IMR-90 (cell line): ENCODE measurements at regions not wholly inside any gene's neighbourhood (a gene's known extent, or its start where the extent isn't known, plus 50 kb on each side); places are given as distances from the start of the nearest gene placed in this dataset.

ENCODE experiments used
- ATAC-seq: fragments of 200-7000 bp; cut with Tn5 transposase; 2 replicates; pipeline ENCODE4 v1.9.1; 2020; ENCODE audit warnings: low read depth, mild to moderate bottlenecking, moderate library complexity
- BruUV-seq: library from RNA; stranded (reverse); fragments of 400-500 nt; replicated peaks from 2 replicates; lab custom pipeline; 2021; lab: Mats Ljungman, UMichigan
- CTCF ChIA-PET: fragments of 300-600 bp; formaldehyde crosslinking; extraction: SDS; loops from one replicate; lab custom pipeline; 2021; ENCODE audit warnings: antibody characterized with exemption; lab: Yijun Ruan, JAX
- POLR2A ChIA-PET: fragments of 300-600 bp; sonication (Branson Sonifier 250); formaldehyde crosslinking; loops from one replicate; lab custom pipeline; 2022; ENCODE audit warnings: antibody characterized with exemption; ENCODE audit not compliant: unreplicated experiment; lab: Charles Lee
- DNase-seq: peaks from one replicate; pipeline ENCODE4 v3.0.0; 2013
- H2AFZ ChIP-seq: replicated peaks from 2 replicates; pipeline ENCODE3; 2013; ENCODE audit warnings: low read length, mild to moderate bottlenecking; ENCODE audit not compliant: poor library complexity
- H2AK5ac ChIP-seq: 2 replicates; pipeline ENCODE4 v1.6.1; 2013; ENCODE audit warnings: low read depth, low read length, inconsistent platforms
- H2AK9ac ChIP-seq: replicated peaks from 2 replicates; pipeline ENCODE3; 2013; ENCODE audit warnings: mild to moderate bottlenecking, low read depth, low read length, moderate library complexity; ENCODE audit not compliant: poor library complexity
- H2BK120ac ChIP-seq: 2 replicates; pipeline ENCODE4 v1.6.1; 2013; ENCODE audit warnings: low read depth, low read length, inconsistent platforms
- H2BK15ac ChIP-seq: 3 replicates; pipeline ENCODE4 v1.6.1; 2013; ENCODE audit warnings: low read depth, low read length, inconsistent platforms
- H2BK20ac ChIP-seq: 2 replicates; pipeline ENCODE4 v1.6.1; 2013; ENCODE audit warnings: low read depth, mild to moderate bottlenecking, inconsistent platforms, low read length, moderate library complexity
- H2BK5ac ChIP-seq: 2 replicates; pipeline ENCODE4 v1.6.1; 2013; ENCODE audit warnings: mild to moderate bottlenecking, low read depth, low read length, inconsistent platforms; ENCODE audit not compliant: poor library complexity, severe bottlenecking
- H3K14ac ChIP-seq: replicated peaks from 2 replicates; pipeline ENCODE4 v1.6.1; 2013; ENCODE audit warnings: low read depth, low read length, inconsistent platforms
- H3K18ac ChIP-seq: 2 replicates; pipeline ENCODE4 v1.6.1; 2013; ENCODE audit warnings: low read depth, low read length, control low read depth
- H3K23ac ChIP-seq: 2 replicates; pipeline ENCODE4 v1.6.1; 2013; ENCODE audit warnings: low read depth, low read length, inconsistent platforms
- H3K27ac ChIP-seq: 2 replicates; pipeline ENCODE4 v1.5.1; 2013; ENCODE audit warnings: mild to moderate bottlenecking, control low read depth, low read length; ENCODE audit not compliant: insufficient read depth
- H3K27me3 ChIP-seq: 2 replicates; pipeline ENCODE4 v1.6.1; 2013; ENCODE audit warnings: low read length; ENCODE audit not compliant: control insufficient read depth, insufficient read depth
- H3K36me3 ChIP-seq: 2 replicates; pipeline ENCODE4 v1.6.1; 2013; ENCODE audit warnings: low read length, mixed read lengths; ENCODE audit not compliant: control insufficient read depth, insufficient read depth
- H3K4ac ChIP-seq: 2 replicates; pipeline ENCODE4 v1.6.1; 2013; ENCODE audit warnings: low read depth, low read length, inconsistent platforms
- H3K4me1 ChIP-seq: 2 replicates; pipeline ENCODE4 v1.6.1; 2013; ENCODE audit warnings: low read length, mixed read lengths; ENCODE audit not compliant: control insufficient read depth, insufficient read depth
- H3K4me2 ChIP-seq: 2 replicates; pipeline ENCODE4 v1.6.1; 2013; ENCODE audit warnings: low read depth, mild to moderate bottlenecking, control low read depth, low read length, moderate library complexity
- H3K4me3 ChIP-seq: 2 replicates; pipeline ENCODE4 v1.5.1; 2013; ENCODE audit warnings: low read depth, mild to moderate bottlenecking, control low read depth, low read length, moderate library complexity; ENCODE audit not compliant: insufficient read depth
- H3K56ac ChIP-seq: 2 replicates; pipeline ENCODE4 v1.6.1; 2013; ENCODE audit warnings: low read length, inconsistent platforms; ENCODE audit not compliant: insufficient read depth; ENCODE audit errors: extremely low read depth
- H3K79me1 ChIP-seq, 2 experiments: 2 replicates each; pipeline ENCODE4 v1.6.1; 2013; ENCODE audit warnings: low read length in 2 of 2, inconsistent platforms in 1 of 2, low read depth in 1 of 2
- H3K9ac ChIP-seq: 2 replicates; pipeline ENCODE4 v1.6.1; 2013; ENCODE audit warnings: low read depth, low read length, control low read depth
- H3K9me1 ChIP-seq: 2 replicates; pipeline ENCODE4 v1.6.1; 2013; ENCODE audit warnings: low read length, inconsistent platforms; ENCODE audit not compliant: insufficient read depth
- H3K9me3 ChIP-seq: 2 replicates; pipeline ENCODE4 v1.6.1; 2013; ENCODE audit warnings: low read length; ENCODE audit not compliant: control insufficient read depth, insufficient read depth
- H4K20me1 ChIP-seq: 2 replicates; pipeline ENCODE4 v1.6.1; 2013; ENCODE audit warnings: low read length, inconsistent platforms; ENCODE audit not compliant: insufficient read depth
- H4K5ac ChIP-seq: 2 replicates; pipeline ENCODE4 v1.6.1; 2013; ENCODE audit warnings: mild to moderate bottlenecking, low read depth, low read length, control low read depth
- H4K8ac ChIP-seq, 2 experiments: 2 replicates each; pipeline ENCODE4 v1.6.1; 2013; ENCODE audit warnings: low read depth in 2 of 2, low read length in 2 of 2, control low read depth in 1 of 2, inconsistent platforms in 1 of 2
- H4K91ac ChIP-seq: 2 replicates; pipeline ENCODE4 v1.6.1; 2013; ENCODE audit warnings: low read depth, low read length, inconsistent platforms; ENCODE audit not compliant: insufficient read depth
- BHLHE40 ChIP-seq: fragments of 150-350 bp; IDR thresholded peaks from 2 replicates; pipeline ENCODE4 v1.6.1; 2016; ENCODE audit warnings: mild to moderate bottlenecking, low read depth, low read length
- MAFK ChIP-seq: IDR thresholded peaks from 2 replicates; pipeline ENCODE4 v1.6.1; 2012; ENCODE audit warnings: low read depth, low read length, improper control_type of control experiment
- NFE2L2 ChIP-seq: fragments of 150-350 bp; IDR thresholded peaks from 2 replicates; pipeline ENCODE4 v1.6.1; 2016; ENCODE audit warnings: low read depth, mild to moderate bottlenecking, low read length
- RAD21 ChIP-seq: IDR thresholded peaks from 2 replicates; pipeline ENCODE4 v1.6.1; 2012; ENCODE audit warnings: low read length, improper control_type of control experiment
- USF2 ChIP-seq: fragments of 150-350 bp; IDR thresholded peaks from 2 replicates; pipeline ENCODE4 v1.6.1; 2017; ENCODE audit warnings: mild to moderate bottlenecking, antibody characterized with exemption, low read length, low read depth
- WGBS, 2 experiments: methylation state at CpG; one replicate each; pipeline versions ENCODE4 v1.1.5 to v1.1.7; 2013; ENCODE audit warnings: missing lambda C conversion rate in 2 of 2; ENCODE audit not compliant: insufficient read length in 1 of 2; ENCODE audit errors: extremely low coverage in 2 of 2; 5-methylcytosine and 5-hydroxymethylcytosine counted together
- dilution Hi-C: fragments of 300-500 bp; cut with HindIII; formaldehyde crosslinking; loops from one replicate; pipeline ENCODE4 v1.14.3; 2018; ENCODE audit warnings: low sequenced_read_pairs; ENCODE audit not compliant: unreplicated experiment
- in situ Hi-C: fragments of 300-500 bp; cut with MboI; formaldehyde crosslinking; loops from 3 replicates; pipeline ENCODE4 v1.14.3; 2019; ENCODE audit warnings: low sequenced_read_pairs, inconsistent platforms, mixed read lengths
- intact Hi-C: fragments of 100-400 bp; cut with micrococcal nuclease; formaldehyde crosslinking; loops from 2 replicates; pipeline ENCODE4 v1.10.0; 2022

- H3K9me1 ChIP-seq, result no peaks in the 10 kb centered on the region
- dilution Hi-C loops, result no loop called here
- no peak overlapping the region for H3K56ac ChIP-seq
- H2BK5ac ChIP-seq, result no peak overlapping the region
- peaks cover 3% of the 10 kb centered on the region; the same call in 1 of the 2 replicates for H3K9me3 ChIP-seq
- ChIA-PET POLR2A (no interaction called here), CTCF (no interaction called here)
- no peak overlapping the region for H2AFZ ChIP-seq
- no peak for ATAC-seq
- H3K23ac ChIP-seq, result no peak overlapping the region
- H2AK5ac ChIP-seq, result no peak overlapping the region
- DNase-seq, result no peak
- H3K27ac ChIP-seq, result no peak overlapping the region
- H3K4me2 ChIP-seq, result no peak overlapping the region
- no peak overlapping the region for H2BK15ac ChIP-seq
- H3K9ac ChIP-seq, result no peak overlapping the region
- H4K91ac ChIP-seq, result no peak overlapping the region
- H3K79me1 ChIP-seq, result no peaks in the 10 kb centered on the region
- no TSS peak for BruUV-seq
- no peak overlapping the region for H3K18ac ChIP-seq
- H2AK9ac ChIP-seq, result no peak overlapping the region
- no peaks in the 10 kb centered on the region for H3K27me3 ChIP-seq
- no peak overlapping the region for H4K5ac ChIP-seq
- intact Hi-C loops, result no loop called here
- H3K4me1 ChIP-seq, result no peaks in the 10 kb centered on the region
- no peak overlapping the region for H2BK20ac ChIP-seq
- H4K20me1 ChIP-seq, result no peaks in the 10 kb centered on the region
- no peak overlapping the region for H4K8ac ChIP-seq
- in situ Hi-C loops, result no loop called here
- TF ChIP-seq USF2 (no peak), RAD21 (no peak), BHLHE40 (no peak), NFE2L2 (no peak), MAFK (no peak)
- WGBS, 2 experiments, result no CpG with 5 or more reads among the region's 2 CpGs
- H2BK120ac ChIP-seq, result no peak overlapping the region
- H3K14ac ChIP-seq, result no peak overlapping the region
- H3K4ac ChIP-seq, result no peak overlapping the region
- no peaks in the 10 kb centered on the region for H3K36me3 ChIP-seq
- H3K4me3 ChIP-seq, result no peak overlapping the region
These were observed 300.5 kb downstream of the SLCO4C1 start for GRCh38 chr5:101995585-101995984.
